K562 (cell line): ENCODE measurements at regions not wholly inside any gene's neighbourhood (a gene's known extent, or its start where the extent isn't known, plus 50 kb on each side); places are given as distances from the start of the nearest gene placed in this dataset.

ENCODE experiments used
- ATF2 ChIP-seq: sonication (generic); formaldehyde crosslinking; IDR thresholded peaks from 2 replicates; pipeline ENCODE4 v1.8.1; 2022; ENCODE audit warnings: missing genetic modification reagents
- BRCA1 ChIP-seq, 2 experiments: fragments of 450-650 bp in 1 of 2; sonication (generic) in 1 of 2; formaldehyde crosslinking in 1 of 2; IDR thresholded peaks; 2 replicates each; pipeline versions ENCODE4 v1.5.0 to v1.6.1; 2017 to 2020; ENCODE audit warnings: mild to moderate bottlenecking in 1 of 2, missing genetic modification reagents in 1 of 2
- EGR1 ChIP-seq: fragments of 450-650 bp; conservative IDR thresholded peaks from 2 replicates; pipeline ENCODE4 v1.6.1; 2017; ENCODE audit warnings: mild to moderate bottlenecking
- EZH2 ChIP-seq: IDR thresholded peaks from 2 replicates; pipeline ENCODE4 v1.6.1; 2012; ENCODE audit warnings: low read depth, mild to moderate bottlenecking, inconsistent platforms, low read length, borderline replicate concordance
- POLR2A ChIP-seq: fragments of 450-650 bp; conservative IDR thresholded peaks from 2 replicates; pipeline ENCODE4 v1.6.1; 2016
- TOE1 ChIP-seq, 2 experiments: fragments of 450-650 bp in 1 of 2; sonication (generic) in 1 of 2; formaldehyde crosslinking in 1 of 2; IDR thresholded peaks; 2 replicates each; pipeline versions ENCODE4 v1.7.1 to v1.8.0; 2016 to 2022; ENCODE audit warnings: borderline replicate concordance in 2 of 2, mild to moderate bottlenecking in 2 of 2, antibody characterized with exemption in 1 of 2, inconsistent platforms in 1 of 2, low read depth in 1 of 2, missing genetic modification reagents in 1 of 2, moderate library complexity in 1 of 2
- ZEB2 ChIP-seq: fragments of 450-650 bp; IDR thresholded peaks from 2 replicates; pipeline ENCODE4 v1.6.1; 2016
- ZNF384 ChIP-seq: IDR thresholded peaks from 2 replicates; pipeline ENCODE4 v1.6.1; 2012; ENCODE audit warnings: low read depth, low read length, improper control_type of control experiment
- ZNF609 ChIP-seq: sonication (generic); formaldehyde crosslinking; IDR thresholded peaks from 2 replicates; pipeline ENCODE4 v1.8.1; 2023; ENCODE audit warnings: missing genetic modification reagents, mild to moderate bottlenecking, borderline replicate concordance

- TF ChIP-seq ZNF609 (CRISPR knock-in tag) (no peak), ZNF384 (no peak), EZH2 (no peak), EGR1 (no peak), ATF2 (CRISPR knock-in tag) (no peak), ZEB2 (no peak), BRCA1 (IDR thresholded peaks at IDR 0.05) (no peak), BRCA1 (CRISPR knock-in tag; IDR thresholded peaks at IDR 0.05) (no peak), POLR2A (no peak), TOE1 (IDR thresholded peaks at IDR 0.05; ENCODE audit: borderline replicate concordance) (no peak), TOE1 (CRISPR knock-in tag; IDR thresholded peaks at IDR 0.05; ENCODE audit: borderline replicate concordance, low read depth) (no peak)
Observed at GRCh38 chr1:209057083-209057482, 526.4 kb upstream of the CAMK1G start.
